GM18507 (cell line): ENCODE measurements at regions not wholly inside any gene's neighbourhood (a gene's known extent, or its start where the extent isn't known, plus 50 kb on each side); places are given as distances from the start of the nearest gene placed in this dataset.
A peak's percentile ranks its signal among the peaks of the same experiment; 100 is the strongest.

Experiments used
- DNase-seq: peaks from one replicate; pipeline ENCODE4 v3.0.0; 2011; ENCODE audit warnings: low read depth; ENCODE audit not compliant: insufficient read length; ENCODE audit errors: extremely low spot score
- FAIRE-seq: peaks from 2 replicates; lab custom pipeline; 2011; peaks lifted over from hg19 to GRCh38; lab: Jason Lieb, UNC

DNA sequence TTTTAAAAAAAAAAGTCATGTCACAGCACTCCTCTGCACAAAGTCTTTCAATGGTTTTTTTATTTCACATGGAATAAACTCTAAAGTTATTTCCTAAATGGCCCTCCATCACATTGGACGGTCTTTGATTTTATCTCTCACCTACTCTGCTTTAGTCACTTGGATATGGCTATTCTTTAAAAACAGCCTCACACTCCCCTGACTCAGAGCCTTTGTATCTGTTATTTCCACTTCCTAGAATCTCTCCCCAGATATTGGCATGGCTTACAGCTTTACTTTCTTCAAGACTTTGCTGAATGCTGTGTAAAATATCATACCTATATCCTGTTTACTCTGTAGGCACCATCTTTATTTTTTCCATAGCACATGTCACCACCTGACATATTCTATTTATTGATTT, 194.7 kb upstream of the MCHR2 start:
- DNase-seq: no peak
- FAIRE-seq: no peak

DNA sequence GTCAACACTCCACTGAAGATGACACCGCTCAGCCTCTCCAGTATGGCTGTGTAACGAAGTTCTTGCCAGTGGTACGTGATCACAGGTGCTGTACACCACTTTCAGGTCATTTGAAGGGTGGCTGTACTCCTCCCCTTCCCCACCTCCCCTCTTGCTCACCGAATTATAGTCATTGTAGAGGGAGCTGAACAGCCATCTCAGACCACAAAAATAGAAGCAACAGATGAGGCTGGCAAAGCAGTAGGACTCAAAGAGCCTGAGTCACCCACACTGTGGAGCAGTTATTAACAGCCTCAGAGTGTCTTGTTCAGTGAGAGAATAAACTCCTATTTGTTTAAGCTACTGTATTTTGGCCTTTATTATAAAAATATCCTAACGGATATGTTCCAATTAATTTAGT, 192.5 kb upstream of the MCHR2 start:
- DNase-seq: no peak
- FAIRE-seq: no peak

DNA sequence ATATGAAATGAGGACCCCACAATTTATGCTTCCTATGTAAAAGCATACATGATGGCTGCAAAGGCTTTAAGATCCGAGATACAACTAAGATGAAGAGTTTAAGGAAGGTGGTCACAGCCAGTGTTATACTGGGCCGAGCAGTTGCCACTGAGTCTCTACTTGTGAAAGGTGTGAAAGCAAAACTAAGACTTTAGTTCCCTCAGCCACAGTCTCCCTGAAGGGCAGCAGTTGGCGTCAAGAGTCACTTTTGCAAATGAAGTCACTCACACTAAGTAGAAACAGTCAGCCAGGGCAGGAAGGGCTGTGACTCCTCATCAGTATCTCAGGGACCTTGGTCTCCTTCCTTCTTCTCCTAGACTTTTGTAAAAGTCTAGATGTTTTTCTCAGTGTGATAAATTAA, 191.6 kb upstream of the MCHR2 start:
- DNase-seq: no peak
- peak; percentile 72 for FAIRE-seq

DNA sequence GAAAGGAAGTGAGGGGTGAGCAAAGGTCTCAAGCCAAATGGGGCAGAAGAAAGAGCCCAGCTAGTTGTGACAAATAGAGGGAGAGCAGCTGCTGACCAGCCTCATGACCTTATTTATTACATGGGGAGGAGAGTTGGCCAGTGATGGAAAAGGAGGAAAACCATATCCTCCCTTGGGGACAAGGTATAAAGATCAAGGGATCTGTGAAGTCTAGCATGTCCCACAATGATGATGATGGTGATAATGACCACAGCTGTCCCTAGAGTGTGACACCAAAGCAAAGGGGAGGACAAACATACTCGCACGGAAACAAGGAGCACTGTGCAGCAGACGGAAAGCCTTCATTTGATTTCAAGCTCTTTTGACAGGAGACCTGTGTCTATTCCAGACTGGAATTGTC, 190.4 kb upstream of the MCHR2 start:
- no peak for FAIRE-seq

DNA sequence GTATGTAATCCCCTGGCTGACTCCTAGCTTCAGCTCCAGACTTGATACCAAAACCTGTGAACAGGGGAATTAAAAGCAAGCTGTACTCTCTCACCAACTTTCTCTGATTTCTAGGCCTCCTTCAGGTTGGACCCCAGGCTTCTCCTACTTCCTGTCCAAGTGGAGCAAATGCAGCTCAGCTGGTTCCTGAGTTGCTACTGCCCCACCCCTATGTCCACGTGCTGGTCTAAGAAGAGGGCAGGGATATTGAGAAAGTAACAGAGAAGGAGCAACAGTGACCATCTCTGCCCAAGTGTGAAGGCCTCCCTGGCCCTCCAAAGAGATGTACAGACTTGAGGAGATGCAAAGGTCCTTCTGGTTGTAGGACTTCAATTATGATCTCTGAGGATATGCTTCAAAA, 188.3 kb upstream of the MCHR2 start:
- no peak for DNase-seq
- FAIRE-seq: no peak

More for the DNA sequence above, 190.4 kb upstream of the MCHR2 start:
- no peak for DNase-seq

DNA sequence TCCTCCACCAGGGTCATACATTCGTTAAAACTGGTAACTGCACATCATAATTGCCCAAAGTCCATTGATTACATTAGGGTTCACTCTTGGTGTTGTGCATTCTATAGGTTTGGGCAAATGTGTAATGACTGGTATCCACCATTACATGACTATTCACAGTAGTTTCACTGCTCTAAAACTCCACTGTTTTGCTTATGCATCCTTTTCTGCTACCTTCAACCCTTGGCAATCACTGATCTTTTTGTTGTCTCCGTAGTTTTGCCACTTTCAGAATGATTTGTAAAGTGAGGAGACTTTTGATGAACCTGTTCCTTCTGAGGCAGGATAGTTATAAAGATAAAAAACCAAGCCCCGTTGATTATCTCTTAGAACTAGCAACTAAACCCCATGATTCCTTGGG, 187.3 kb upstream of the MCHR2 start:
- no peak for FAIRE-seq
- DNase-seq: no peak

DNA sequence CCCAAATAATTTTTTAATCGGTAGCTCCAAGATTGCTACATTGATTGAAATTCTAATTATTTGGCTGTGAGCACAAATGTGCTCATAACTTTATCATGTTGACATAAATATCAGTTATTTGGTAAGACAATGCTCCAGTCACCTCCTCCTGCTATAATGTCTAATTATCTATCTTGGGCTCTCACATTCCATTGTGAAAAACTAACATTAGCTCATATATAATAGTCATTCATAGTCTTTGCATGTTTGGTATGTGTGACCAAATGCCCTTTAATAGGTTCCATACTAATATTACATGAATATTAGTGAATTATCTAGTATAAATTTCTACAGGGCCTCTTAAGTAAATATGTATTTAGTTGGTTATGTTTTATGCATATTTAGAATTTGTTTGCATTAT, 185.6 kb upstream of the MCHR2 start:
- DNase-seq (no peak), FAIRE-seq (no peak)

DNA sequence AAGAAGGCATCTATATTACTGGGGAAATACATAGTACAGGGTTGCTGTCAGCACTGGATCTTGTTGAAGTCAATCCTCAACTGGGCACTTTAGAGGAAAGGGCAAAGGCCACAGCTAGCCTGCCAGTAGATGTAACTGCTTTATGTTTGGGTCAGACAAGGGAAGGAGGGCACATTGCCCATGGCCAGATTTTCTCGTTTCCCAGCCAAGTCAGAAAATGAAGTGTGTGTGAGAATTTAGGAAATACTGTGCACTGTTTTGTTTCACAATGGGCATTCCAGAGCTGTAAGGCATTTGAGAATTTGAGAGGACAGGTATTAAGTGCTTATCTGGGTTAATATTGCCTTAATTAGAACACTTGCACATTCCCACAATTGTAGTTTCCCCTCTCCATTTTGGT, 183.9 kb upstream of the MCHR2 start:
- FAIRE-seq (no peak), DNase-seq (no peak)

DNA sequence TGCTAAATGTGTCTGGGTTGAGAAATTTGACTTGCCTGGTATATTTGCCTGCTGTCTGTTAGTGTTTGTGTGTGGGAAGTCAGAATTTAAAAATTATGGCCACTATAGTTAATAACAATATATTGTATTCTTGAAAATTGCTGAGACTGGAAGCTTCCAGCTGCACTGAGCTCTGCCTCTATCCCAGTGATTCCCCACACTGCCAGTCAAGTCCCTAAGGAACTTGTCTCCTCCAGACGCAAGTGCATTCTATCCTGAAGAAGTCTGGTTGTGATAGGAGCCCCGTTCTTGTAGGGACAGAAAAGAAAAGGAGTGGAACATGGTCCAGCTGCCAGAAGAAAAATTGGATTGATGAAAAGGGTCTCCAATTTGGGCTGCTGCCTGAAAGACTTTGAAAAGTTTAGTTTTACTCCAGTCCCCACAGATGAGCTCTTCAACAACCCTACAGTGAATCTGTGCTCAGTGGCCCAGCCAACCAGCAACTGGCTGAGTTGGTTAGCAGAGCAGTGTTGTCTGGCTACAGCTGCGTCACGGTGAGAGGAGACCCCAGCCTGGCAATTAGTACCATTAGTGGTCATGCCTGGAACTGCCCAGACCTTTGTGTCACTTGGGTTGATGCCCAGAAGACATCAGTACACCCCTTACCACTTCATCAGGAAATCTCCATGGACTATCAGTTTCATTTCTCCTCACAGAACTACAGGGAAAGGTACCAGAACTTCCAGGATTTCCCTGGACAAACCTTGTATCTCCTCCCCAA, 183.1 kb upstream of the MCHR2 start:
- DNase-seq (no peak), FAIRE-seq (no peak)

DNA sequence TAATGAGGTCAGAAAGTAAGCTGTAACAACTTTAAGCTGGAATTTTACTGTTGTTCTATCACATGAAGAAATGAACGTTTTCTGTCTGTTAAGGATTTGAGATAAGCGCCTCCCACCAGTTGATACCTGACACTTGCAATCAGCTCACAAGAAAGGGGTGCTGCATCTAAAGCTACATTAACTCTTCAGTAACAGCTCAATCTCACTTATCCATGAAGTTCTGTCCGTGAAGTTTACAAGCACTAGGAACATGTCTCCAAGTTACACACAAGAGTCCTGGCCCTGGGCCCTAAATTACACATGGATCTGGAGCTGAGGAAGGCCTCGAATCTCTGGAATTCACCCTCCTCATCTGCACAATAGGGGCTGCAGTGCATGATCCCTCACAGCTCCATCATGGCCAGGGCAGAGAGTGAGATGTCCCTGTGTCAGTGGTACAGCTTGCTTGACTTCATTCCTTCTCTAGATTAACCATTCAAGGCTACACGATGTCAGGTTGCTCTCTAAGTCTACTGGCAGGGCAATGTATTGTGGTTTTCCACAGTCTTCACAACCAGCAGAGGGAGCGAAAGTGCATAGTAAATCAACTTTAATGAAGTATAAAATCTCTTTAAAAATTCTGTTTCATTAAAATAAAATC, 182.4 kb upstream of the MCHR2 start:
- FAIRE-seq (no peak), DNase-seq (no peak)

DNA sequence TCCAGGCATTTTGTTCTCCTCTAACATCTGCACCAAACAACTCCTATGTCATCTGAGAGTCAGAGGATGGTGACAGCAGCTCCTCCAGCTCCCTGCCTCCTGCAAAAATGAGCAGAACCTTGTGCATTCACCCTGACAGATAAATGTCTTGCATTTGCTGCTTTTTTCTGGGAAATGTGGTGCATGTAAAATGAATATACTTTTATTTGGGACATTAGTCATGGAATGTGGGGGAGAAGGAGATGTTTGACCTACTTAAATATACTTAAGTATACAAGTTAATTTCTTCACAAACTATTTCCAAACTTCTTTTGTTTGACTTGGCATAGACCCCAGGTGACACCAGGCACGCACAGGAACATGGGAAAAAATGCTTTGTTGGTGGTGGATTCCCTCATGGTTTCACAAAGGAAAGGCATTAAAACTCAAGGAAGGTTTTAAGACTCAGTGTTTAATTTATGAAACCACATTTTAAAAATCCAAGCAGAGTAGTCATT, 181.8 kb upstream of the MCHR2 start:
- FAIRE-seq: no peak
- no peak for DNase-seq

DNA sequence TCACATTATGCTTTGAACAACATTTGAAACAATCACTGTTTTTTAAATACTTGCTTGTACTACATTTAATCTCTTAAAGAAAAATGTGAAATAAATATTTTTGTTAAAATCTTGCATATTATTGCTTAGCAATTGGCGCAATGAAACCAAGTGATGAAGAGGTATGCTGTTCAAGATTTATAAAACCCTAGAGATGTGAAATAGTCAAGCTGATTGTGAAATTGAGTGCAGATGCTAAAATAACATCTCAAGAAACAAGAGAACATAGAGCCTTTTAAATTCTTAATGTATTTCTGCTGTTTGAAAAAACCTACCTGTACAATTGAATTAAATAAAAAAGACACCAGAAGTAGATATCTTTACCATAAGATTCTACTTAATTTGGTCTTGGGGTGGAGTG, 179.2 kb upstream of the MCHR2 start:
- DNase-seq (no peak), FAIRE-seq (peak; percentile 5)

DNA sequence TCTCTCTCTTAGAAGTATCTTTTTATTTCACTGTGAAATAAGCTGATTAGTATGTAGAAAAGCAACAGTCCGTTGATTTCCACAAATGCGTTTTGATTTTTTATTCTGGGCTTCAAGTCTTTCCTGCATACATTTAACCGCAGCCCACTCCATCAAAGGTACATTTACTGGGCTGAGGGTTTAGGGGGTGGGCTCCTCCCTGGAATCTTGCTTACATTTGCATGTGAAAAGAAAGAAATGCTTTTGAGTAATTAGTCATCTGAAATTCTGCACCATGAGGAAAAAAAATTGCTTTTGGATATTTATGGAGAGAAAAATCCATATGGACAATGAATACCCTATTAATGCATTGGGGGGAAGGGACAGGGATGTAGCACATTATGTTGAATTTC, 178.3 kb upstream of the MCHR2 start:
- FAIRE-seq (no peak), DNase-seq (no peak)

DNA sequence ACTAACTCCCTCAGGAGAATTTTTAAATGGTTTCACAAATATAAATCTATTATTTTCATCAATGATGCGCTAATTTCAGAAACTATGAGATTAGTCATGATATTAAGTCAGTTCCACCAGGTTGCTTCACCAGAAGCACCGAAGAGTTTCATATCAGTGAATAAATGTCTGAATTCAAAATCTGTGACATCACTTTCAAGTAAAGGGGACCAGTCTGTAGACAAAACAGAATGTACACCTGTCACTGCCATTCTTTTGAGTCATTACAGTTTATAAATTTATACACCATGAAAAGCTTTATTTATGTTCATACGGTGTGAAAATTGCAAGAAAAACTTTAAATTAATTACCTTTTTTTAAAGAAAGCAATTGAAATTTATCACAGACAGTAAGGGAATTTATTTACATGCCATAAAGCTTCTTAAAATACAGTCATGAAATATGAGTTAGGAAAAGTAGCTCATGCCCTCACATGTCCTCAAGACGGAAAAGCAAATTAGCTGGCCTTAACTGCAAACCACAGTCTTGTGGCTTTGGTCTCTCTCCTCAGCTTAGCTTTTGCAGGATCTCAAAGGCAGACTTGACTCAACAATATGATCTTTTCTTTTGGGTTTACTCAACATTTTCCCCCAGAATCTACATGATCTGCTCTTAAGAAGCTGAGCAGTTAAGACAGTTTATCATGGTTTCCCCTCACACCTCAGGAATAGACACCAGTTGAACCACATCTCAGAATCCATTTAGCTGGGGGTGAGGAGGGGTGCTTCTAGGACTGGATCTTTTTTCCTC, 177.7 kb upstream of the MCHR2 start:
- DNase-seq (peak; percentile 2), FAIRE-seq (peak; percentile 87)

DNA sequence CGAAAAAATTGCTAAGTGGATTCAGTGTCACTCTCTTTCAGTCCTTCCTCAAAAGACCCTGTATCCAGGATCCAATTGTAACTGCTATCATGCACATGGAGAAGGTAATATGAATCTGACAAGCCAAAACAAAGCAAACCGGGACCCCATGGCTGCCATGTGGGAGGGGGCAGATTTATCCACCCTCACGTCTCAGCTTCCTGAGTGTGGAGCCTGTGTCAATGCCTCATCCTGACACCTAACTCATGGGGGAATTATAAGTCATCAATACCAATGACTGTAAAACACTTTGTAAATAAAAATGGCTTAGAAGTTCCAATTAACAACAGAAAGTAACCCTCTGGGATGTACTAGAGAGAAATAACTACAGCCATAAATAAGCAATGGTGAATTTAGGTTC, 174.1 kb upstream of the MCHR2 start:
- no peak for DNase-seq
- no peak for FAIRE-seq

DNA sequence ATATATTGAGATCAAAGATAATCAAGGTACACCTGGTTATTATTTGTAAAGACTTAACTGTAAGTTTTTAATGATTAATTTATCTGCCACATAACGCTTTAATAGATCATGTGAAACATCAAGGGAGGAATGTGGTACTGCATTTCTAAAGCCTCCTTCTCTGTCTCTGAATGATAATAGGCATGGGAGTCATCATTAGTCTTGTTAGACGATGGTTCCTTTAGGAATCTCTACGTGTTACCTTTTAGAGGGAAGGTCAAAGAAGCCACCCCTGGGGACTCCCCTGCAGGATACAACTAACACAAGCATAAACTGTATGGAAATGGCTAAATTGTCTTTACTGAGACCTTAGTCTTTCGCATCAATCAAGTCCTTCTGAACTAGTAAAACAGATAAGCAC, 173.6 kb upstream of the MCHR2 start:
- no peak for DNase-seq
- FAIRE-seq: no peak

DNA sequence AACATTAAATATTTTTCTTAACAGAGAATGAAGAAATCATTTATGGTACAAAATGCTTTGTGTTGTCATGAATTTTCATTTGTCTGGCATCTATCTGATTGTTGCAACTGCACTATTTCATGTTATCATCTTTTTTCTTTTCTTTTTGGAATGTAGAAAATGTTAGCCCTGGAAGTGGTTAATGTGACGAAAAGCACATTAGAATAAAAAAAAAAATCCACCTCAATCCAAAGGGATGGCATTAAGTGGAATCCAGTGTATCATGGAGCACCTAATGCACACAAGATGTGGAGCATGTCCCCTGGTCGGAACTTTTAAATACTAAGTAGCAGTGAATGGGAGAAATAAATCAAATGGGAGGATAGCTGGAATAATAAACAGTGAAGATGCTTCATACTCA, 172.9 kb upstream of the MCHR2 start:
- DNase-seq: no peak

DNA sequence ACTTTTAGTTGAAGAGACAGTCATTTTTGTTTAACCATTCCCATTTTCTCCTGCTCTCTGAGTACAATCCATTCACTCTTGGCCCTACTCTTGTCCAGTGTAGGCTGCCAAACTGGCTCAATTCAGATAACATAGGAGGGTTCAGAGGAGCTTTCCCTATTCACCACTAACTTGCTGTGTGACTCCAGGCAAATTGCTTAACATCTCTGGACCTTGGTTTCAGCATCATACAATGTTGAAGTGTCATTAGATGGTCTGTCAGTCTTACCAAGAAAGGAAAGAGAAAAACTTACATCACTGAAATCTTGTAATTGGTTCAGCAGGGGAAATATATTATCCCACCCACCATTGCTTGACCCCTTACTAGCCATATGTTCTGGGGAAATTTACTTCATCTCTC, 171.4 kb upstream of the MCHR2 start:
- FAIRE-seq: no peak

More for the DNA sequence above, 172.9 kb upstream of the MCHR2 start:
- no peak for FAIRE-seq

DNA sequence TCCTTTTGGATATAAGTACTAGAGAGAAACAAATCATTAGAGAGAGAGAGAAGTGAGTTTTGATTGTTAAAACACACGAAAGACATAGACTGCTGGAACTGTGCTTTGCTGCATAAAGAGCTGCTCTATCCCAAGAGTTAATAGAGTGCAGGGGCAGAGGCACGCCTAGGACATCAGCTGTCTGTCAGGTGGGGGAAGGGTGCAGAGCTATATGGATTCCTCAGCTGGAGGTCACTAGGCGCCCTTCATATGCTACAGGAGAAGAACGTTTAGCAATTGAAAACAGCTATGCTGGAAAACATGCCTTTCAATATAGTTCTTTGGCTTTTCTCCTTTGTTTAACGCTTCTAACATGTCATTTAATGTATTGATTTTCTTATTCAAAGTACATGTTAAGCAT, 169.0 kb upstream of the MCHR2 start:
- FAIRE-seq (no peak), DNase-seq (no peak)

More for the DNA sequence above, 171.4 kb upstream of the MCHR2 start:
- no peak for DNase-seq

DNA sequence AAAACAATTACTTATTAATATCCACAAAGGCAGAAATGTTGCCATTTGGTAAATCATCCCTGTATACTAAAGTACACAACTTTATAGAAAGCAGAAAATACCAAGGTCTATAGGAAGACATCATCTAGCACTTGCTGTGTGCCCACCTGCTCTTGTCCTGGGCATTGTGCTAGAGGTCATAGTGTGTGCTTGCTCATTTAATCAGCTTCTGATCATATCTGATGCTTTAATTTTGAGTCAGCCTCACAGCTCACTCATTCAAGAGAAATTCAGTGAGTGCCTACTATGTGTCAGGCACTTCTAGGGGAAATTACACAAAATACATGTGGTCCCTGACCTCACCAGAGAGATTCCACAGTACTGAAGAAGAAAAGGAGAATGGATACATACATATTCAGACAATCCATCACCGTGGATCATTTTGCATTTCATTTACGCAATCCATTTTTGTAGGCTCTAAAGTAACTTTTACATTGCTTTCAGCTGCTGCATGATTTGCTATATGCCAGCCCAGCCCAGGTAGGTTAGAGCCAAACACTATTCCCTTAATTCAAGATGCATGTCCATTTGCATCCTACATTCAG, 167.9 kb upstream of the MCHR2 start:
- DNase-seq (no peak), FAIRE-seq (no peak)
